Prostate gland (tissue), 2 donors: ENCODE measurements at regions not wholly inside any gene's neighbourhood (a gene's known extent, or its start where the extent isn't known, plus 50 kb on each side); places are given as distances from the start of the nearest gene placed in this dataset.

ENCODE experiments used
- POLR2AphosphoS5 ChIP-seq: sonication (generic); formaldehyde crosslinking; IDR thresholded peaks from one replicate; pipeline ENCODE4 v1.6.1; 2017; ENCODE audit warnings: antibody characterized with exemption
- TF ChIP-seq, protein P1 (sequence below), 4 experiments: fragments of 200-600 bp in 2 of 4; fragments of 450-650 bp in 2 of 4; sonication (generic) in 2 of 4; IDR thresholded peaks; 1 replicate in 3 of 4; 2 replicates in 1 of 4; pipeline ENCODE4 v1.5.1; 2016 to 2019; ENCODE audit warnings: antibody characterized with exemption in 4 of 4, mild to moderate bottlenecking in 2 of 4, moderate library complexity in 2 of 4

GRCh38 chr2:7730990-7731389 lies 813.8 kb downstream of the RNF144A start:
- TF ChIP-seq, protein P1, sequence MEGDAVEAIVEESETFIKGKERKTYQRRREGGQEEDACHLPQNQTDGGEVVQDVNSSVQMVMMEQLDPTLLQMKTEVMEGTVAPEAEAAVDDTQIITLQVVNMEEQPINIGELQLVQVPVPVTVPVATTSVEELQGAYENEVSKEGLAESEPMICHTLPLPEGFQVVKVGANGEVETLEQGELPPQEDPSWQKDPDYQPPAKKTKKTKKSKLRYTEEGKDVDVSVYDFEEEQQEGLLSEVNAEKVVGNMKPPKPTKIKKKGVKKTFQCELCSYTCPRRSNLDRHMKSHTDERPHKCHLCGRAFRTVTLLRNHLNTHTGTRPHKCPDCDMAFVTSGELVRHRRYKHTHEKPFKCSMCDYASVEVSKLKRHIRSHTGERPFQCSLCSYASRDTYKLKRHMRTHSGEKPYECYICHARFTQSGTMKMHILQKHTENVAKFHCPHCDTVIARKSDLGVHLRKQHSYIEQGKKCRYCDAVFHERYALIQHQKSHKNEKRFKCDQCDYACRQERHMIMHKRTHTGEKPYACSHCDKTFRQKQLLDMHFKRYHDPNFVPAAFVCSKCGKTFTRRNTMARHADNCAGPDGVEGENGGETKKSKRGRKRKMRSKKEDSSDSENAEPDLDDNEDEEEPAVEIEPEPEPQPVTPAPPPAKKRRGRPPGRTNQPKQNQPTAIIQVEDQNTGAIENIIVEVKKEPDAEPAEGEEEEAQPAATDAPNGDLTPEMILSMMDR (IDR thresholded peaks at IDR 0.05) = no peak
- no peak for TF ChIP-seq POLR2AphosphoS5
